Natural killer cell (primary cell): ENCODE measurements at regions not wholly inside any gene's neighbourhood (a gene's known extent, or its start where the extent isn't known, plus 50 kb on each side); places are given as distances from the start of the nearest gene placed in this dataset.

Experiments
- ATAC-seq, 3 donors: fragments of 150-1000 bp in 2 of 3; fragments of 200-7000 bp in 1 of 3; cut with Tn5 transposase; 1 replicate in 1 of 3; 2 replicates in 2 of 3; pipeline ENCODE4 v1.10.0; 2021; ENCODE audit warnings: mild to moderate bottlenecking in 2 of 3, moderate library complexity in 2 of 3
- DNase-seq, 2 donors: peaks; one replicate each; pipeline versions ENCODE4 v3.0.0 to v3.0.0-alpha.2; 2013 to 2021; ENCODE audit warnings: mixed read lengths in 1 of 2
- H3K27ac ChIP-seq: one replicate; pipeline ENCODE4 v1.5.1; 2013; ENCODE audit warnings: mild to moderate bottlenecking, low read length
- H3K27me3 ChIP-seq: one replicate; pipeline ENCODE4 v1.6.1; 2013; ENCODE audit warnings: low read length; ENCODE audit not compliant: control insufficient read depth, insufficient read depth
- H3K36me3 ChIP-seq: one replicate; pipeline ENCODE4 v1.6.1; 2013; ENCODE audit warnings: low read length; ENCODE audit not compliant: control insufficient read depth, insufficient read depth
- H3K4me1 ChIP-seq: one replicate; pipeline ENCODE4 v1.6.1; 2013; ENCODE audit warnings: low read length; ENCODE audit not compliant: control insufficient read depth, insufficient read depth
- H3K4me3 ChIP-seq: one replicate; pipeline ENCODE4 v1.5.1; 2013; ENCODE audit warnings: low read length
- H3K9me3 ChIP-seq: one replicate; pipeline ENCODE4 v1.6.1; 2013; ENCODE audit warnings: low read length; ENCODE audit not compliant: control insufficient read depth, insufficient read depth
- H3K27ac Mint-ChIP-seq, 2 donors: one replicate each; pipeline ENCODE4 v1.8.0; 2022; ENCODE audit warnings: mild to moderate bottlenecking in 2 of 2, mixed read lengths in 2 of 2, moderate library complexity in 1 of 2
- H3K27me3 Mint-ChIP-seq, 2 donors: one replicate each; pipeline ENCODE4 v1.8.0; 2022; ENCODE audit warnings: low read depth in 2 of 2, mixed read lengths in 2 of 2
- H3K36me3 Mint-ChIP-seq: one replicate; pipeline ENCODE4 v1.8.0; 2022; ENCODE audit warnings: mixed read lengths
- H3K4me1 Mint-ChIP-seq, 2 donors: one replicate each; pipeline ENCODE4 v1.8.0; 2022; ENCODE audit warnings: mixed read lengths in 2 of 2
- H3K4me3 Mint-ChIP-seq: one replicate; pipeline ENCODE4 v1.8.0; 2022; ENCODE audit warnings: mild to moderate bottlenecking, moderate library complexity, mixed read lengths
- H3K9me3 Mint-ChIP-seq, 2 donors: one replicate each; pipeline ENCODE4 v1.8.0; 2022; ENCODE audit warnings: mixed read lengths in 2 of 2
- CTCF ChIP-seq: fragments of 200-600 bp; IDR thresholded peaks from one replicate; pipeline ENCODE4 v1.8.0; 2022; ENCODE audit warnings: antibody characterized with exemption
- WGBS: methylation state at CpG from one replicate; pipeline ENCODE4 v1.1.7; 2013; ENCODE audit warnings: missing lambda C conversion rate; ENCODE audit not compliant: insufficient coverage; 5-methylcytosine and 5-hydroxymethylcytosine counted together
- intact Hi-C: fragments of 100-400 bp; cut with micrococcal nuclease; formaldehyde crosslinking; loops from one replicate; pipeline ENCODE4 v1.14.2; 2022

DNA sequence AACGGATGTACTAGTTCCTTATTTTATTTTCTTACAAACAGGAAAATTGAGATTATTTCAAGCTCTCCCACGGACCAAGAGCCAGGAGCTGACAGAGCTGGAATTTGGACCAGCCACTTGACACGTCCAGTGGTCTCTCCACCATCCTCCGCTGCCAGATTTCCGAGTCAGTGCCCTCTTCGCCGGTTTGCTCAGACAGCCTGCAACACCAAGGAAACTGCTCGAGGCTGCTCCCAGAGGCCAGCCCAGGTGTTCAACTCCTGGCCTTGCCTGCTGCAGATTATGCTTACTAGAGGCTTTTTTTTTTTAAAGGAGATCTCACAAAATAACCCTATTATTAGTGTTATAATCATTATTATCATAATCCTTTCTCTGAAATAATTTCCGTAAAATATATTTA is 779.8 kb downstream of the RNF144A start:
- ATAC-seq (no peak), DNase-seq (no peak)
- TF ChIP-seq CTCF = no peak
- Histone ChIP-seq H3K27ac (no peak overlapping the region), H3K4me1 (no peaks in the 10 kb centered on the region), H3K9me3 (no peaks in the 10 kb centered on the region), H3K27me3 (no peaks in the 10 kb centered on the region), H3K4me3 (no peak overlapping the region), H3K36me3 (no peaks in the 10 kb centered on the region)
- Mint-ChIP-seq H3K9me3 (peaks cover 0 to 3% of the 10 kb centered on the region in 2 donors), H3K4me1 (peaks cover 17 to 18% of the 10 kb centered on the region in 2 donors), H3K27me3 (no peaks in the 10 kb centered on the region), H3K27ac (no peak overlapping the region), H3K36me3 (no peaks in the 10 kb centered on the region), H3K4me3 (no peak overlapping the region)
- intact Hi-C loops = no loop called here
- WGBS = 87% methylated on average over 8 of the region's 9 CpGs

GRCh38 chr2:7701791-7702190 is 784.6 kb downstream of the RNF144A start:
- H3K36me3 ChIP-seq = no peaks in the 10 kb centered on the region
- intact Hi-C loops = no loop called here
- Mint-ChIP-seq H3K4me3 (no peak overlapping the region), H3K36me3 (no peaks in the 10 kb centered on the region), H3K27ac (no peak overlapping the region), H3K4me1 (no peaks in the 10 kb centered on the region), H3K9me3 (peaks cover 0 to 3% of the 10 kb centered on the region in 2 donors), H3K27me3 (peaks cover 0 to 3% of the 10 kb centered on the region in 2 donors)
- H3K4me1 ChIP-seq = no peaks in the 10 kb centered on the region
- no peak for DNase-seq
- H3K27ac ChIP-seq = no peak overlapping the region
- H3K4me3 ChIP-seq = no peak overlapping the region
- 91% methylated on average over 1 of the region's 1 CpG for WGBS
- TF ChIP-seq CTCF = no peak
- no peaks in the 10 kb centered on the region for H3K9me3 ChIP-seq
- H3K27me3 ChIP-seq = no peaks in the 10 kb centered on the region
- no peak for ATAC-seq

- H3K4me1 ChIP-seq = no peaks in the 10 kb centered on the region
- H3K27ac ChIP-seq = no peak overlapping the region
- H3K9me3 Mint-ChIP-seq = peaks cover 0 to 3% of the 10 kb centered on the region in 2 donors
- no peaks in the 10 kb centered on the region for H3K9me3 ChIP-seq
- no peaks in the 10 kb centered on the region for H3K27me3 ChIP-seq
- DNase-seq (no peak), ATAC-seq (no peak)
- H3K27ac Mint-ChIP-seq = no peak overlapping the region
- no peak for TF ChIP-seq CTCF
- H3K27me3 Mint-ChIP-seq = peaks cover 0 to 3% of the 10 kb centered on the region in 2 donors
- no peaks in the 10 kb centered on the region for H3K36me3 Mint-ChIP-seq
- intact Hi-C loops = no loop called here
- H3K36me3 ChIP-seq = no peaks in the 10 kb centered on the region
- no peak overlapping the region for H3K4me3 ChIP-seq
- H3K4me3 Mint-ChIP-seq = no peak overlapping the region
- H3K4me1 Mint-ChIP-seq = no peaks in the 10 kb centered on the region
Measured at GRCh38 chr2:7703048-7703447, 785.8 kb downstream of the RNF144A start.

- DNase-seq (no peak), ATAC-seq (no peak)
- Histone ChIP-seq H3K4me3 (no peak overlapping the region), H3K9me3 (no peaks in the 10 kb centered on the region), H3K27ac (no peak overlapping the region), H3K4me1 (no peaks in the 10 kb centered on the region), H3K27me3 (no peaks in the 10 kb centered on the region), H3K36me3 (no peaks in the 10 kb centered on the region)
- 90% methylated on average over 3 of the region's 5 CpGs for WGBS
- no peak overlapping the region for H3K4me3 Mint-ChIP-seq
- peaks cover 0 to 3% of the 10 kb centered on the region in 2 donors for H3K27me3 Mint-ChIP-seq
- H3K27ac Mint-ChIP-seq = no peak overlapping the region
- TF ChIP-seq CTCF = no peak
- H3K36me3 Mint-ChIP-seq = no peaks in the 10 kb centered on the region
- H3K9me3 Mint-ChIP-seq = peaks cover 0 to 3% of the 10 kb centered on the region in 2 donors
- intact Hi-C loops = no loop called here
- H3K4me1 Mint-ChIP-seq = no peaks in the 10 kb centered on the region
Measured at GRCh38 chr2:7703543-7704144, 786.4 kb downstream of the RNF144A start.
